ENCODE measurements at regions not wholly inside any gene's neighbourhood (a gene's known extent, or its start where the extent isn't known, plus 50 kb on each side); places are given as distances from the start of the nearest gene placed in this dataset.

- TF ChIP-seq CTCF (IDR thresholded peaks at IDR 0.05) (no peak), POLR2A (IDR thresholded peaks at IDR 0.05) (no peak)
These were observed 663.0 kb downstream of the NPHP4 start for GRCh38 chr1:5329068-5329739.

Data from breast epithelium (tissue), 3 donors.